ENCODE measurements at regions not wholly inside any gene's neighbourhood (a gene's known extent, or its start where the extent isn't known, plus 50 kb on each side); places are given as distances from the start of the nearest gene placed in this dataset.

DNA sequence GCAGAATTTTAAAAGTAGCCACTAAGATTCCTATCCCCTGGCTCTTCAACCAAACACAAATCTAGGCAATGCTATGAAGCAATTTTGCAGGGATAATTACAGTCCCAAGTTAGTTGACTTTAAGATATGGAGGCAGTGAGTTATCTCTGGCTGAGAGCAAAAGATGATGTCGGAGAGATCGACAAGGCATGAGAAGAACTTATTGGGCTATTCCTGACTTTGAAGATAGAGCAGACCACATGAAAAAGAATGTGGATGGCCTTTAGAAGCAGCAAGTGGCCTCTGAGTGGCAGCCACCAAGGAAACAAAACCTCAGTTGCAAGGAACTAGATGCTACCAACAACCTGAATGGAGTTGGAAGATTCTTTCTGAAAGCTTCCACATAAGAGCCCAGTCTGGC, 58.2 kb upstream of the PPM1B start:
- Histone ChIP-seq H3F3A (ENCODE audit: insufficient read depth) (no peaks in the 10 kb centered on the region), H3K36me3 (ENCODE audit: low read length) (no peaks in the 10 kb centered on the region), H3K27ac (ENCODE audit: low read depth, low read length) (no peak overlapping the region), H4K20me1 (ENCODE audit: low read depth, low read length) (no peaks in the 10 kb centered on the region), H3K9me3 (ENCODE audit: insufficient read depth, low read length) (no peaks in the 10 kb centered on the region), H3K27me3 (ENCODE audit: low read length) (no peaks in the 10 kb centered on the region), H3K4me2 (ENCODE audit: low read depth, low read length, poor library complexity, severe bottlenecking) (no peak overlapping the region), H3K4me3 (ENCODE audit: insufficient read depth, low read length, poor library complexity, severe bottlenecking) (no peak overlapping the region), H3K79me2 (ENCODE audit: insufficient read depth, low read length) (no peaks in the 10 kb centered on the region), H2AFZ (ENCODE audit: low read depth, low read length, severe bottlenecking) (no peak overlapping the region), H3K9me2 (replicated peaks; ENCODE audit: insufficient read depth, low read length) (no peaks in the 10 kb centered on the region), H3K9ac (ENCODE audit: low read length) (no peak overlapping the region)
- TF ChIP-seq EZH2phosphoT487 (conservative IDR thresholded peaks at IDR 0.05; ENCODE audit: low read length) = no peak
- TF ChIP-seq, protein P1, sequence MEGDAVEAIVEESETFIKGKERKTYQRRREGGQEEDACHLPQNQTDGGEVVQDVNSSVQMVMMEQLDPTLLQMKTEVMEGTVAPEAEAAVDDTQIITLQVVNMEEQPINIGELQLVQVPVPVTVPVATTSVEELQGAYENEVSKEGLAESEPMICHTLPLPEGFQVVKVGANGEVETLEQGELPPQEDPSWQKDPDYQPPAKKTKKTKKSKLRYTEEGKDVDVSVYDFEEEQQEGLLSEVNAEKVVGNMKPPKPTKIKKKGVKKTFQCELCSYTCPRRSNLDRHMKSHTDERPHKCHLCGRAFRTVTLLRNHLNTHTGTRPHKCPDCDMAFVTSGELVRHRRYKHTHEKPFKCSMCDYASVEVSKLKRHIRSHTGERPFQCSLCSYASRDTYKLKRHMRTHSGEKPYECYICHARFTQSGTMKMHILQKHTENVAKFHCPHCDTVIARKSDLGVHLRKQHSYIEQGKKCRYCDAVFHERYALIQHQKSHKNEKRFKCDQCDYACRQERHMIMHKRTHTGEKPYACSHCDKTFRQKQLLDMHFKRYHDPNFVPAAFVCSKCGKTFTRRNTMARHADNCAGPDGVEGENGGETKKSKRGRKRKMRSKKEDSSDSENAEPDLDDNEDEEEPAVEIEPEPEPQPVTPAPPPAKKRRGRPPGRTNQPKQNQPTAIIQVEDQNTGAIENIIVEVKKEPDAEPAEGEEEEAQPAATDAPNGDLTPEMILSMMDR (IDR thresholded peaks at IDR 0.05; ENCODE audit: insufficient read depth, low read length, poor library complexity, severe bottlenecking) = no peak

DNA sequence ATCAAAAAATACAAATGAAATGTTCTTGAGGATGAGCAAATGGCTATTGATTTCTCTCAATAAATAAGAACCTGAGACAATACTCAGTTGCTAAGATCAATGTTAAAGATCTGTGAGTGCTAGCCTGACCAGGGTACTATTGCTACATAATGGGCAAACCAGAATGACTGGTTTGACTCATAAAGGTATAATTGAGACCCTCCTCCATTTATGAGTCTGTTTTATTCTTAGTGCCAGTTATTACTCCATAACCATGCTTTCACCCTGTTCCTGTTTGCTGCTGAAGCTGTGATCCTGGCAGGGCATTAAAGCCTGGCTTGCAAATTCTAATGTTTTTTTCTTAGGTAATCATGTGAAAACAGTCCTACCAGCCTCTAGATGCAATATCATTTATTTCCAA, 56.6 kb upstream of the PPM1B start:
- H2AFZ ChIP-seq (ENCODE audit: low read depth, low read length, severe bottlenecking) = no peak overlapping the region
- H3K27ac ChIP-seq (ENCODE audit: low read depth, low read length) = no peak overlapping the region
- H3K9me3 ChIP-seq (ENCODE audit: insufficient read depth, low read length) = no peaks in the 10 kb centered on the region
- no peaks in the 10 kb centered on the region for H3K36me3 ChIP-seq (ENCODE audit: low read length)
- no peaks in the 10 kb centered on the region for H3K27me3 ChIP-seq (ENCODE audit: low read length)
- no peak overlapping the region for H3K9ac ChIP-seq (ENCODE audit: low read length)
- TF ChIP-seq EZH2phosphoT487 (conservative IDR thresholded peaks at IDR 0.05; ENCODE audit: low read length) = no peak
- TF ChIP-seq, protein P1 (IDR thresholded peaks at IDR 0.05; ENCODE audit: insufficient read depth, low read length, poor library complexity, severe bottlenecking) = no peak
- no peak overlapping the region for H3K4me3 ChIP-seq (ENCODE audit: insufficient read depth, low read length, poor library complexity, severe bottlenecking)
- H3K4me2 ChIP-seq (ENCODE audit: low read depth, low read length, poor library complexity, severe bottlenecking) = no peak overlapping the region
- no peaks in the 10 kb centered on the region for H3F3A ChIP-seq (ENCODE audit: insufficient read depth)
- no peaks in the 10 kb centered on the region for H3K79me2 ChIP-seq (ENCODE audit: insufficient read depth, low read length)
- H3K9me2 ChIP-seq (replicated peaks; ENCODE audit: insufficient read depth, low read length) = no peaks in the 10 kb centered on the region
- no peaks in the 10 kb centered on the region for H4K20me1 ChIP-seq (ENCODE audit: low read depth, low read length)

DNA sequence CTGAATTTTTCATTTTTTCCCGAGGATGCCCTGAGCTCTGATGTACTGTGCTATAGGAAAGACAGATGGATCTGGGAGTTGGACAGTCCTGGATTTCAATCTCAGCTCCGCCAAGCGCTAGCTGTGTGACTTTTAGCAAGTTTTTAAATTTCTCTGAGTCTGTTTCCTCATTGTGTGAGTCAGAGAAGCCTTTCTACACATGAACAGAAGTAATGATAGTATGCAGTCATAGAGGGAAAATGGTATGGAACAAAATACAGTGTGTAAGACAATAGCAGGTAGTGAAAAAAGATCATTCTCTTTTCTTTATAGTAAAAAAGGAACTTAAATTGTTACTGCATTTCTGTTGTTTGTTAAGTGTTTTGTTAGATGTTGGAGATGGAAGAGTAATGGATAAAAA, 52.4 kb upstream of the PPM1B start:
- Histone ChIP-seq H4K20me1 (ENCODE audit: low read depth, low read length) (no peaks in the 10 kb centered on the region), H2AFZ (ENCODE audit: low read depth, low read length, severe bottlenecking) (no peak overlapping the region), H3K27ac (ENCODE audit: low read depth, low read length) (no peak overlapping the region), H3K27me3 (ENCODE audit: low read length) (no peaks in the 10 kb centered on the region), H3K9me3 (ENCODE audit: insufficient read depth, low read length) (no peaks in the 10 kb centered on the region), H3K9me2 (replicated peaks; ENCODE audit: insufficient read depth, low read length) (no peaks in the 10 kb centered on the region), H3K4me2 (ENCODE audit: low read depth, low read length, poor library complexity, severe bottlenecking) (no peak overlapping the region), H3K79me2 (ENCODE audit: insufficient read depth, low read length) (no peaks in the 10 kb centered on the region), H3K36me3 (ENCODE audit: low read length) (no peaks in the 10 kb centered on the region), H3F3A (ENCODE audit: insufficient read depth) (no peaks in the 10 kb centered on the region), H3K4me3 (ENCODE audit: insufficient read depth, low read length, poor library complexity, severe bottlenecking) (no peak overlapping the region), H3K9ac (ENCODE audit: low read length) (no peak overlapping the region)
- TF ChIP-seq, protein P1 (IDR thresholded peaks at IDR 0.05; ENCODE audit: insufficient read depth, low read length, poor library complexity, severe bottlenecking) = no peak
- TF ChIP-seq EZH2phosphoT487 (conservative IDR thresholded peaks at IDR 0.05; ENCODE audit: low read length) = no peak

DNA sequence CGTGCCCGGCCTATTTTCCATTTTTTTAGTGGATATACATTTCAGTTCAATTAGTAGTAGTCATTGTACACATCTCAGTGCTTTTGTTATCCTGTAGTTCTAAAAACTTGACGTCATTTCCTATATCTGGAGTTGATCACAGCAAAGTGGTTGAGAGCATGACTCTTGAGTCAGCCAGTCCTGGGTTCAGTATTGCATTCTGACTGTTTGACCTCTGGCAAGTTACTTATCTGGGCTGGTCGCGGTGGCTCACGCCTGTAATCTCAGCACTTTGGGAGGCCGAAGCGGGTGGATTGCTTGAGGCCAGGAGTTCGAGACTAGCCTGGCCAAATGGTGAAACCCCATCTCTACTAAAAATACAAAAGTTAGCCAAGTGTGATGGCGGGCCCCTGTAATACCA, 50.4 kb upstream of the PPM1B start:
- Histone ChIP-seq H3K9me3 (ENCODE audit: insufficient read depth, low read length) (no peaks in the 10 kb centered on the region), H3K27ac (ENCODE audit: low read depth, low read length) (no peak overlapping the region), H3K36me3 (ENCODE audit: low read length) (no peaks in the 10 kb centered on the region), H3K9ac (ENCODE audit: low read length) (no peak overlapping the region), H3K27me3 (ENCODE audit: low read length) (no peaks in the 10 kb centered on the region), H2AFZ (ENCODE audit: low read depth, low read length, severe bottlenecking) (no peak overlapping the region), H3K4me3 (ENCODE audit: insufficient read depth, low read length, poor library complexity, severe bottlenecking) (no peak overlapping the region), H3K9me2 (replicated peaks; ENCODE audit: insufficient read depth, low read length) (no peaks in the 10 kb centered on the region), H4K20me1 (ENCODE audit: low read depth, low read length) (no peaks in the 10 kb centered on the region), H3K79me2 (ENCODE audit: insufficient read depth, low read length) (no peaks in the 10 kb centered on the region), H3F3A (ENCODE audit: insufficient read depth) (no peaks in the 10 kb centered on the region), H3K4me2 (ENCODE audit: low read depth, low read length, poor library complexity, severe bottlenecking) (no peak overlapping the region)
- TF ChIP-seq EZH2phosphoT487 (conservative IDR thresholded peaks at IDR 0.05; ENCODE audit: low read length) = no peak
- TF ChIP-seq, protein P1 (IDR thresholded peaks at IDR 0.05; ENCODE audit: insufficient read depth, low read length, poor library complexity, severe bottlenecking) = no peak

All from SU-DHL-6 (cell line).